NCI-H146 treated with DMSO at 0.1 percent for 48 hours (cell line): ENCODE measurements at regions not wholly inside any gene's neighbourhood (a gene's known extent, or its start where the extent isn't known, plus 50 kb on each side); places are given as distances from the start of the nearest gene placed in this dataset.

ENCODE experiments used
- DNase-seq: peaks from one replicate; lab custom pipeline; 2025; ENCODE audit not compliant: unreplicated experiment; lab: John Stamatoyannopoulos, UW

DNA sequence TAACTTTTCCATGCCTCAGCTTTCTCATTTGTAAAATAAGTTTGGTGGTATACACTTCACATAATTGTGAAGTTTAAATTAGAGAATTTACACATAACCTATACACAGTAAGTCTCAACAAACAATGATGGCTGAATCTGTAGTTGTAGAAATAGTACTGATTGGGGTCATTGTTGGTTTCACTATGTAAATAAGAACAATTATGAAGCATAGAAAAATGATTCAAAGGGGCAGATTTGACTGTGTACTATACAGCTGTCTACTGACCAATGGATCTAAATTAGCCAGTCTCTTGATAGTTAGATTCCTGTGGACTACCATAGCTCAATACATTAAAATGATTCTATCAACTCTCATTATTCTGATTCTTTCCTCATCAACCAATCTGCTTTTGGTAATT, 181.1 kb upstream of the STXBP5 start:
- no peak for DNase-seq

- no peak for DNase-seq
Measured at GRCh38 chr6:147023581-147023980, 180.6 kb upstream of the STXBP5 start.

DNA sequence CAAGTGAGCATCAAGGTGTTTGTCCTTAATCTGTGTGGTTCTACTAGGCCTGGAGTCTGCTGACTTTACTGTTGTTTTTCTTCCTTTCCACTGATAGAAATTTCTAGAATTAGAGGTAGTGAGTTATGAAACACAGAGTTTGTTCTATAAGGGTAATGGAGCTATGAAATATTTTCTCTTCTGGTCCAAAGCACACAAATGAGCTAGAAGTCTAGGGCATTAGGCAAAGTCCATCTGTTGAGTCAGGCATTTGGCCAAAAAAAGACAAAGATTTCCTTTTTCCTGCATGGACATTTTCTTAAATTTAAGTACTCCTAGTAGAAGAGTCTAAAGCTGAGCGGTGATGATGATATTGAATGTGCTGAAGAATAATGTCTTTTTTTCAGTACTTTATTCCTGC, 174.3 kb upstream of the STXBP5 start:
- no peak for DNase-seq

DNA sequence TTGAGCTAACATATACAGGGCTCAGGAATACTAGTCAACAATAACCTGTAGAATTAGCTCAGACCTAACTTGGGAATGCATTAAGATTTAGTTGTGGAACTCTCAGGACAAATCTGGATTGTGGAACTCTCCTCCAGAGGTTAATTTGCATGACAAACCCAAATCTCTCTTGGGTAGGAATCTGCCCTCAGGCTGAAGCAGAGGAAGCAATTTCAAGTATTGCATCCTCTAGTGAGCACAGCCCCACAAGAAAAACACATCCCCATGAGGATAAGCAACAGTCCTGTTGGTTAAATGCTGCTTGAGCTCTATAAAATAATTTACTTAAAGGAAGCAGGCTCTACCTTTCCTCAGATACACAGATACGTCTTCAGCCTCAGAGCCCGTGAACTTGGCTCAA, 170.9 kb upstream of the STXBP5 start:
- DNase-seq, result no peak

DNA sequence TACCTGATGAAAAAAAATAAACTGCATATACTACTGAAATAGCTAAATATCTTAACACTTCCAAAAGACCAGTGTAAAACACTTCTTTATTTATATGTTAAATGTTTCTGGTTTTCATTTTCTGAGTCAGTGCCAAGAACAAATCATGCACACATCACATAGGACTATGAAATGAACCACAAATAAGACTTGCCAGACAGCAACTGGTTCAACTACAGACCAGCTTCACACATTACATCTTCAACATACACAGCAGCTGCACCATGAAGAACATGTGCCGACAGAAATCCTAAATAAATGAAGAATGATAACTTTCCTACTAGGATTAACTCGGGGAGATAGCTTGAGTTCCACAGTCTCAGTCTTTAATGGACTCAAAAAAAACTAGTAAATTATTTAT, 168.3 kb upstream of the STXBP5 start:
- no peak for DNase-seq

- no peak for DNase-seq
Measured at GRCh38 chr6:147037881-147038280, 166.3 kb upstream of the STXBP5 start.

- DNase-seq, result no peak
Measured at GRCh38 chr6:147040121-147040910, 163.9 kb upstream of the STXBP5 start.

GRCh38 chr6:147042679-147043078, 161.5 kb upstream of the STXBP5 start:
- no peak for DNase-seq

DNA sequence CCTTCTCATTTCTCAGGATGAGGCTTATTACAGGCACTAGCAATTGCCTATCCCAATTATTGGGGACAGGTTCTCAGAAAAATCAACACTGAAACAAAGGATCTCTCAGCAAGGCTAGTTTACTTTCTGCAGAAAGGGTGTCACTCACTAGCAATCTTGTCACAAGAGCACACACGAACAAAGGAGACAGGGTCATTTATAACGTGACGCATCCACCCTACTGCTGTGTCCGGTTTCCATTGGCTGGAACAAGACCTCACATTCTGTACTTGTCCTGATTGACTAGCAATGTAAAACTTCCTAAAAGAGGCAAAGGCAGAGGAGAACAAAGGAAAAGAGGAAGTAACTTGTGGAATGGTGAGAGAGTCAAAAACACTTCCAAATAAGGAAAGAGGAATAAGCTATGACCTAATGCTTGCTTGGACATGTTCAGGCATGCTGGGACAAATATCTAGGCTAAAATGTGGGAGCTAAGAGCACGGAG, 160.2 kb upstream of the STXBP5 start:
- peak; percentile 86 for DNase-seq

DNA sequence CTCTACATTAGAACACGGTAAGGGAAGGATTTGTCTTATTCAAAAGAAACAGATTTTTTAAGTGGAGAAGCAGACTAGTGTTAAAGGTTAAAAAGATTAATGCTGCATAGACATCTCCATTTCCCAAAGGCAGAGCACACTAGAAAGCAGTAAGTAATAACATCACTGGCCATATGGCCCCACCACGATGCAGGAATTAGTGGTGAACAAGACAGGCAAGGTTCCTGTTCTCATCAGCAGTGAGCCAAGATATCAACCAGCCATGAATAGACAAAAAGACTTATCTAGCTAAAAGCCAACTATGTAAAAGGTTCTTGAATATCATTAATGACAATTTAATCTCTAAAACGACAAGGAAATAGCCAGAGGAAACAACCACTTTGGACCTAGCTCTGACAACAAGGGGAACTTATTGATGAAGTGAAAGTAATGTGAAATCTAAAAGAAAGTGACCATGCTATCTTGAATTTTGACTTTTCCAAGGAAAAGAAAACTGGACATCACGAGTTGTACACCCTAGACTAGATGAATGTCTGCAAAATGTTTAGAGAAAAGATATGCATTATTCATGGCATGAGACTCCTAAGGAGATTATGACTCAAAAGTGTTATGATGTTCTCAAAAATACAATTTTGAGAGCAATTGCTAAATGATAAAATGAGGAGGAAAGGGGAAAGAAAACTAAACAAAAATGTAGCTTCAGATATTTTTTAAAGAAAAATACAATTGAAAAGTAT, 157.9 kb upstream of the STXBP5 start:
- DNase-seq, result no peak

DNA sequence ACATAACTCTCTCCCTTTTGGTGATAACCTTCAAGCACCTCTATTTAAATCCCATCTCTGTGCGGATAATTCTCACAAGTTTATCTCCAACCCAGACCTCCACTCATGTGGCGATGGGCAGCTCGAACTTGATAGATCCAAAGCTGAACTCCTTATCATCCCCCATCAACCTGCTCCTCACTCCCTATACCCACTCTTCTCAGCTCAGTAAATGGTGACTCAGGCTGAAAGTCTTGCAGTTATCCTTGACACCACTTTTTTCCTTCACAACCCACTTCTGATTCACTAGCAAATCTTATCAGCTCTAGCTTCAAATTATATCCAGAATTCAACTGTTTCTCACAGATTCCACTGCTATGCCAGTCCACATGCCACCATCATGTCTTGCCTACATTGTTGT, 155.3 kb upstream of the STXBP5 start:
- no peak for DNase-seq

- DNase-seq, result no peak
Measured at GRCh38 chr6:147053311-147053921, 150.8 kb upstream of the STXBP5 start.

- no peak for DNase-seq
Measured at GRCh38 chr6:147054158-147054557, 150.1 kb upstream of the STXBP5 start.

DNA sequence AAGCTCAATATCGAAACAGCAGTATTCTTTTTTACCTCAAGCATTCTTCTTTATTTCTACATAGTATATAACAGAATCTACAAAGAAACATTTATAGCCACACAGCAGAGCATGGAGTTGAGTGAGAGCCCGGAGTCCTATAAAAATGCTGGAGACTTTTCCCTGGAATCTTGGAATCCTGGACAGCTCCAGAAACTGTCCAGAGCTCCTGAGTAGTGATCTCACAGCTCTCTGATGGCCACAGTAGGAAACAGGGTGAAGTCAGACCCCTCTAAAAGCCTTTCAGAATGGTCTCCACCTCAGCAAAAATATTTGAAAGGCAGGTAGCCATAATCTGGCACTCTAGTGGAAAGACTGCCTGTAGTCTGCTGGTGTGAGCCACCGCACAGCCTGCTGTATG, 149.3 kb upstream of the STXBP5 start:
- no peak for DNase-seq

- peak; percentile 27 for DNase-seq
Measured at GRCh38 chr6:147055821-147056392, 148.3 kb upstream of the STXBP5 start.

DNA sequence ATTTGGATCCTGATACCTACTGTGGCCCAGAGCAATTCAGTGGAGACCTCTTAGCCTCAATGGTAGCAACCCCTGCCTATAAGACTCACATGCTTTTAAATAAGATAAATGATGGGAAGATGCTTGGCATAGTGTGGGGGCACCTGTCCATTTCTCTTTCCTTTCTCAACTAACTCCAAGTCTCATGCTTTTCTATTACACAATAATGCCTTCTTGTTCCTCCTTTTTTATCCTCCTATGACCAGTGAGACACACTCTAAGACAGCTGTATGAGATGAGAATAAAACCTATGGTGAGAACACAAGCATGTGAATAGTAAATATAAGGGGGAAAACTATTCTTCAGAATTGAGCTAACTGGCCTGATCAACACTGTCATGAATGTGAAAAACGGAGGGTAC, 147.0 kb upstream of the STXBP5 start:
- no peak for DNase-seq

DNA sequence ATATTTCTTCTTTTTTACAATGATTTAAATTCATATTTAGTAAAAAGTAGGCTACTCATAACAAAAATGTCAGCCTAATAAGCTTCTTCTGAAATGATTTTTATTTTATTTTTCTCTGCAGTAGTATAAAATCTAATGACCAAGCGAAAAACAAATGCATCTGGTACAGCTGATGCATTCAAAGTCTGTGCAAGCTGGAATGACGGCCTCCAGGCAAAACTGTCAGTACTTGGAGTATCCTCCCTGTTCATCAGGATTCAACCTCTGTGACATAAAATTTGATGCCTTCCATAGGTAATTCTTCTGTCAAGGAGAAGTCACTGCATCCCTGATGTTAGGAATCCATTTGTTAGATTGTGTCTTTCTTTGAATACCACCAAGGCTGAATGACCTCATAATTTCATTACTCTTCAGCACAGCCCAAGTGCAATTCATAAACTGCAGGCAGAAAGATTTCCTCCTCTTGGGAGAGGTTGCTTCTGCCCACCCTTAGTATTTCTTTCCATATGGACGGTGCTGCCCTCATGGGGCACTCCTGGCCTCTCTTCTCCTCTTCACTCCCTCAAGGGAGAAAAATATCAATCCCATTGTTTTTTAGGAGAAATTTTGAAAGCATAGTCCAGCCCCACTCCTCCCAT, 146.4 kb upstream of the STXBP5 start:
- DNase-seq, result no peak

- no peak for DNase-seq
Measured at GRCh38 chr6:147058786-147059385, 145.3 kb upstream of the STXBP5 start.

- peak; percentile 68 for DNase-seq
Measured at GRCh38 chr6:147060636-147061035, 143.6 kb upstream of the STXBP5 start.

DNA sequence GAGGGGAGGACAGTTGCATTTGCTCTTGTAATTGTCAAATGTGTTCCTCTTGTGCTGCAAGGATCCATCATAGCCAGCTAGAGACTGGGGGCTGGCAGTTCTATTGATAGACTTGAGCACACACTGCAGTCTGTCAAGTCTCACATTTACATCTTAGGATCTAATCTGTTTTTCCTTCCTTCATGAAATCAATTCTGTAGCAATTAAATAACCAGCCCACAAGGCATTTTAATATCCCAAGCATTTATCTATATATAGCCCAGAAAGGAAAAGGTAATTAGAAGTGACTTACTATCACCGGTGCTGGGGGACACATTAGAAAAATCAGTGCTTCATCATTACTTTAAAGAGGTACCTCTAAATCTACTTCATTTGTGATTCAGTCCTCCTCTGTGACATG, 143.0 kb upstream of the STXBP5 start:
- peak; percentile 40 for DNase-seq
